Stomach smooth muscle (tissue), 2 donors: ENCODE measurements at regions not wholly inside any gene's neighbourhood (a gene's known extent, or its start where the extent isn't known, plus 50 kb on each side); places are given as distances from the start of the nearest gene placed in this dataset.

Source experiments
- H3K27ac ChIP-seq: one replicate; pipeline ENCODE4 v1.7.0; 2013; ENCODE audit warnings: mild to moderate bottlenecking, low read length, inconsistent platforms
- H3K27me3 ChIP-seq, 2 donors: one replicate each; pipeline ENCODE4 v1.7.0; 2013; ENCODE audit warnings: low read length in 2 of 2; ENCODE audit not compliant: insufficient read depth in 2 of 2, control insufficient read depth in 1 of 2
- H3K36me3 ChIP-seq, 2 donors: one replicate each; pipeline ENCODE4 v1.7.0; 2013; ENCODE audit warnings: low read length in 2 of 2; ENCODE audit not compliant: control insufficient read depth in 2 of 2, insufficient read depth in 2 of 2
- H3K4me1 ChIP-seq: one replicate; pipeline ENCODE4 v1.7.0; 2013; ENCODE audit warnings: low read length; ENCODE audit not compliant: control insufficient read depth, insufficient read depth
- H3K4me3 ChIP-seq, 2 donors: one replicate each; pipeline ENCODE4 v1.7.0; 2013; ENCODE audit warnings: low read length in 2 of 2
- H3K9ac ChIP-seq, 2 donors: one replicate each; pipeline ENCODE4 v1.7.0; 2013; ENCODE audit warnings: low read length in 2 of 2, mild to moderate bottlenecking in 1 of 2
- H3K9me3 ChIP-seq, 2 donors: one replicate each; pipeline ENCODE4 v1.7.0; 2013; ENCODE audit warnings: low read length in 2 of 2; ENCODE audit not compliant: control insufficient read depth in 2 of 2
- donor health status: healthy.
- donor health status: Pancreatic carcinoma.

DNA sequence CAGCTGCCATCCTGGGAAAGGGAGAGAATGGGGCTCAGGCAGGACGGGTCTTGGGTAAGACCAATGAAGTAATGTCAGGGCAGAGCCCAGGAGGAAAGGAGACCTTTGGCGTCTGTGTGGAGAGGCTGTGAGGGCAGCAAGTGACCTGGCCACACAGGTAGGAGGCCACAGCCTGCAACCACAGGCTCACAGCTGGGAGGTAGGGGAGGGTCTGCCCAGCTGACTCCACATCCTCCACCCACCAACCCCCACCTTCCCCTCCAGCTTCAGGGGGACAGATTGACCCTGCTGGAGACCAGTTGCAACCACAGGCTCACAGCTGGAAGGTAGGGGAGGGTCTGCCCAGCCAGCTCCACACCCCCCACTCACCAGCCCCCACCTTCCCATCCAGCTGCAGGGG is 262.2 kb upstream of the TCERG1L start:
- no peak overlapping the region for H3K4me3 ChIP-seq
- H3K4me1 ChIP-seq: no peaks in the 10 kb centered on the region
- no peak overlapping the region for H3K9ac ChIP-seq
- H3K27me3 ChIP-seq: no peaks in the 10 kb centered on the region
- no peak overlapping the region for H3K27ac ChIP-seq
- H3K36me3 ChIP-seq: no peaks in the 10 kb centered on the region
- no peaks in the 10 kb centered on the region for H3K9me3 ChIP-seq

DNA sequence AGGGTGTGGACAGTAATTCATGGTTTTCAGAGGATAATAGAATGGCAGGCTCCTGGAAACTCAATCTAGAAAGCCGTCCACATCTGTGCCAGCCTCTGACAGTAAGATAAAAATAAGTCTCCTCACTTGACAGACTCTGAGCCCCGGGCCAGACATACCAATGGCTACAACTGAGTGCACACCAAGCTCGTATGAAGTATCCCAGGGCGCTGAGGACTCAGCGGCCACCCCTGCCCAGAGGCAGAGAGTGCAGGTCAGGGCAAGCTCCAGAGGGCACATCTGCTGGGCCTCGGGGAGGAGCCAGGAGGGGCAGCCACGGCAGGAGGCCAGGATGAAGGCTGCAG is 262.8 kb upstream of the TCERG1L start:
- no peak overlapping the region for H3K9ac ChIP-seq
- no peak overlapping the region for H3K4me3 ChIP-seq
- no peak overlapping the region for H3K27ac ChIP-seq
- no peaks in the 10 kb centered on the region for H3K4me1 ChIP-seq
- no peaks in the 10 kb centered on the region for H3K36me3 ChIP-seq
- no peaks in the 10 kb centered on the region for H3K27me3 ChIP-seq
- no peaks in the 10 kb centered on the region for H3K9me3 ChIP-seq

DNA sequence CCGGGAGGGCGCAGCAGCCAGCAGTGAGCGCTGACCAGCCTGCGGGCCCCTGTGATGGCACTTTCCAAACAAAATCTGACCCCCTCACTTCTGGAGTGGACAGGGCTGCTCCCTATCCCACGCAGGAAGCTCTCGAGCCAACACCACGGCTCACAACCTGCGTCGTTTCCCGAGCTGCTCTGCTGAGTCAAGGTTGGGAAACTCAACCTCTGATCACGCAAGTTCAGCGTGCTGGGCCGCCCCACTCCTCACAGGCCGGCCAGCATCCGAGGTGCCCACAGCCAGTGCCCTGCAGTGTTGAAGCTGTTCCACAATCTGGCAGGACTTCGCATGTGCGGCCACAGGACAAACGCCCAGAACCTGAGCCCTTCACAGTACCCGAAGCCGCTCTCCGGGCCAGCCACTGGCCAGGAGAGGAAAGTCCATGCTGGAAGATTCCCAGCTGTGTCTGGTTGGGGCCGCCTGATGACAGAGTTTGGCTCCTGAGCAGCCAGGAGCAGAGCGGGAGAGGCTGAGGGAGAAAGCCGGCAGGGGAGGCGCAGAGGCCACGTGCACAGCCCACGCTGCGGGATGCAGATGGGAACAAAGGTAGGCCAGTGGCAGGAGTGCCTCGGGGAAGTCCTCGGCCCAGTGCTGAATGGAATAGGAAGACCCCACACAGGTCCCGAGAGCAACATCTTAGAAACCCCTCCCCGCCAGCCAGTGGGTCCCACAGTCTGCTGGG is 263.3 kb upstream of the TCERG1L start:
- Histone ChIP-seq H3K36me3 (no peaks in the 10 kb centered on the region), H3K27ac (no peak overlapping the region), H3K9me3 (no peaks in the 10 kb centered on the region), H3K4me3 (no peak overlapping the region), H3K27me3 (no peaks in the 10 kb centered on the region), H3K9ac (no peak overlapping the region), H3K4me1 (no peaks in the 10 kb centered on the region)

DNA sequence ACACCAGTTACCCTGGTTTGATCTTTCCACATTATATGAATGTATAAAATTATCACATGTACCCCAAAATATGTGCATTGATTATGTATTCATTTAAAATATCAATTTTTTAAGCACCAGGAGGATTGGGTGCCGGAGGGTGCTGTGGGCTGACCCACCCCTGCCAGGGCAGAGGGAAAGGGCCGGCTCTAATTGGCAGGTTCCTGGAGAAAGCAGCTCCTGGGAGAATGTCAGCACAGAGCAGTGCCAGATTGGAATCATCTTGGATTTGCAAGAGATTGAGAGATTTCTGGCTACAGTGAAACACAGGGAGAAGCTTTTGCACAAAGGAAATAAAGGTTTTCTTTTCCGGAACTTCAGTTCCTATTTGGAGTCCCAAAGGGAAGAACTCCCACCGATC is 264.4 kb upstream of the TCERG1L start:
- no peak overlapping the region for H3K9ac ChIP-seq
- H3K4me3 ChIP-seq: no peak overlapping the region
- H3K27ac ChIP-seq: no peak overlapping the region
- no peaks in the 10 kb centered on the region for H3K9me3 ChIP-seq
- no peaks in the 10 kb centered on the region for H3K27me3 ChIP-seq
- H3K4me1 ChIP-seq: no peaks in the 10 kb centered on the region
- no peaks in the 10 kb centered on the region for H3K36me3 ChIP-seq

DNA sequence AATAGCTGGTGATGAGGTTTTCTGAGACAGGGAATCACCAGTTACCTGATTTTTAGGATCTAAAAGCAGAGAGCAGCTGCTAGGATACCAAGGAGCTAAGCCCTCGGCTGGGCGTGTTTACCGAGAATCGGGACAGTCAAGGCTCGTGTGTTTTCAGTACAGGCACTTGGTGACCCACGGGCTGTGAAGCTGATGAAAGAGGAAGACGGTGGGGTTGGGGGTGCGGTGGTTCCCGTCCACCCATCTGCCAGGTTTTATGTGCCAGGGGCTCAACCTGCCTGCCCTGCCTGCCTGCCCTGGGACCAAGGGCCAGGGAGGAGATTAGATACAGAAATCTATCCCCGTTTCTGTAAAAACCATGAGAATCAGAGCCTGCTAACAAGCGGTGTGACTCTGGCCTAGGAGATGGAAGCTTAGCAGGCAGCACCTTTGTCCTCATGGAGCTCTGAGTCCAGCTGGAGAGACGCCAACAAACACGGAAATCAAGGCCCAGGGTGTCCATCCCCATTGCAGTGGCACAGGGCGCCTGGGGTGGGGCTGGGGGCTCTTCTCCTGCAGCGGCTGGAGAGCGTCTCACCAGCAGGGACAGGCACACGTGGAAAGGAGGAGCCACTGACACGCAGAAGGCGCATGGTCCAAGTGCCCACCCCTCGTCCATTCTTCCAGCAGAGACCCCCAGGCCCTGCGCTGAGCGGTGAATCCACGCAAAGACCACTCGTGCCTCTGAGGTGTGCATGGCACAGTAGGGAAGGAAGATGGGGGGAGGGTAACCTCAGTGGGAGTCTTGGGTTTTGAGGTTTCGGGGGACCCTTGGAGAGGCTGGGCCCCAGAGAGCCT is 265.0 kb upstream of the TCERG1L start:
- Histone ChIP-seq H3K9me3 (no peaks in the 10 kb centered on the region), H3K4me3 (no peak overlapping the region), H3K9ac (no peak overlapping the region), H3K4me1 (no peaks in the 10 kb centered on the region), H3K27ac (no peak overlapping the region), H3K36me3 (no peaks in the 10 kb centered on the region), H3K27me3 (no peaks in the 10 kb centered on the region)

DNA sequence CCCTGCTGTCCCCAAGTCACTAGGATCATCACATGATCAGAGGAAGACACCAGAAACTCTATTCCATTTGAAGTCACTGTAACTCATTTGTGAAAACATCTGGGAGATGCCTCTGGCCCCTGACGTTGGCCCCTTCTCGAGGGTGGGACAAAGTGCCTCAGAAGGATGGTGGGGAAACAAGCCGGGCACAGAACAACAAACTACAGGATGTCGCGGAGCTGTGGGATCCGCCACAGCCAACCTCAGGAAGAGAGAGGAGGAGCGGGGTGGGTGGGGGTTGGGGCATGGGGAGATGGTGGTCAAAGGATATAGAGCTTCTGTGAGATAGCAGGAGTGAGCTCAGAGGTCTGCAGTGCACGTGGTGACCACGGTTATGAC is 265.6 kb upstream of the TCERG1L start:
- Histone ChIP-seq H3K9ac (no peak overlapping the region), H3K27me3 (no peaks in the 10 kb centered on the region), H3K36me3 (no peaks in the 10 kb centered on the region), H3K4me1 (no peaks in the 10 kb centered on the region), H3K27ac (no peak overlapping the region), H3K9me3 (no peaks in the 10 kb centered on the region), H3K4me3 (no peak overlapping the region)

DNA sequence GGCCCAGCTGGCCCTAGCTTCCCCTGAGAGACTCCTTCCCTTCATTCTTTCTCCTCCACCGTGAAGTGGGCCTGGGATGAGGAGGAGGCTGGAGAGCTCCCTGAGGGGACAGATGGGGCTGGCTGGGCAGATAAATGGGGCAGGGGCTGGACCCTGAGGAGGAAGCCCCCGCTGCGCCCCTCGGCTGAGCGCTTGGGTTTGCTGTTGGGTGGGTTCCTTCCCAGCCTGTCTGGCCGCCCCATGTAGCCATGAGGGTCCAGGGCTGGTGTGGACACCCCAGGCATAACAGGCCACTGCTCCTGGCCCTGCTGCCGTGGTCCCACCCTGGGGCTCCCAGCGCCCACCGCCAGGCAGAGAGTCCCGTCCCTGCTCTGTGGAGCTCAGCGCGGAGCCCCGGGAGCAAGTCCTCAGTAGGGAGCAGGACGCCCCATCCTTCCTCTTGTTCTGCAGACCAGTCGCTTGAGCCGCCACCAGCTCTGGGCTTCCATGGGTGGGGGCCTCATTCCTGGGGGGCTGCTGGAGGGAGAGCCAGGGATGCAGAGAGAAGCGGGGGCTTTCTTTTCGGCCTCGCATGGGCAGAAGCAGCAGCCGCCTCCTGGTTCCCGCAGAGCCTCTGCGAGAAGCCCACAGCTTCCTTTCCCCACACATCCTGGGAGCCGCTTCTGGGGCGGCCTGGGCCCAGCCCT is 266.4 kb upstream of the TCERG1L start:
- no peak overlapping the region for H3K4me3 ChIP-seq
- H3K4me1 ChIP-seq: no peaks in the 10 kb centered on the region
- H3K36me3 ChIP-seq: no peaks in the 10 kb centered on the region
- no peak overlapping the region for H3K27ac ChIP-seq
- H3K27me3 ChIP-seq: no peaks in the 10 kb centered on the region
- H3K9ac ChIP-seq: no peak overlapping the region
- no peaks in the 10 kb centered on the region for H3K9me3 ChIP-seq

DNA sequence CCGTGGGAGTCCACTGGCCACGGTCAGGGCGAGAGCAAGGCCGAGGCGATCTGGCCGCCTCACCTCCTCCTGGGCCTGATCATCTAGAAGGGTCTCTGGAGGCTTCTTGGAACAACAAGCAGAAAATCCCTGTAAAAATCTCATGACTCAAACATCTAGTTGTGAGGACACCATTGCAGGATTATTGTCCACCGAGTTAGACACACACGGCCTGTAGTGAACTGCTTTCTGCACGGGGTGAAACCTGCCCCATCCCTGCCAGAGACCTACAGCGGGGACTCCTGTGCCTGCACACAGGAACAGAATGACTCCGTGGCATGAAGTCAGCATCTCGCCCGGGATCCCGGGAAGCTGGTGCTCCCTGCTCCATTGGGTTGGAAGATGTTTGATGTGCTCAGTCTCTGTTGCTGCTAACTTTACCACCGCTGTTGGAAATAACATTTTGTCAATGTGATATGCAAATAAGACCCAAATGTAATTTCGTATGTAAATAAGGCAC is 267.0 kb upstream of the TCERG1L start:
- H3K9ac ChIP-seq: no peak overlapping the region
- H3K36me3 ChIP-seq: no peaks in the 10 kb centered on the region
- no peaks in the 10 kb centered on the region for H3K27me3 ChIP-seq
- no peaks in the 10 kb centered on the region for H3K9me3 ChIP-seq
- H3K4me3 ChIP-seq: no peak overlapping the region
- no peaks in the 10 kb centered on the region for H3K4me1 ChIP-seq
- H3K27ac ChIP-seq: no peak overlapping the region

DNA sequence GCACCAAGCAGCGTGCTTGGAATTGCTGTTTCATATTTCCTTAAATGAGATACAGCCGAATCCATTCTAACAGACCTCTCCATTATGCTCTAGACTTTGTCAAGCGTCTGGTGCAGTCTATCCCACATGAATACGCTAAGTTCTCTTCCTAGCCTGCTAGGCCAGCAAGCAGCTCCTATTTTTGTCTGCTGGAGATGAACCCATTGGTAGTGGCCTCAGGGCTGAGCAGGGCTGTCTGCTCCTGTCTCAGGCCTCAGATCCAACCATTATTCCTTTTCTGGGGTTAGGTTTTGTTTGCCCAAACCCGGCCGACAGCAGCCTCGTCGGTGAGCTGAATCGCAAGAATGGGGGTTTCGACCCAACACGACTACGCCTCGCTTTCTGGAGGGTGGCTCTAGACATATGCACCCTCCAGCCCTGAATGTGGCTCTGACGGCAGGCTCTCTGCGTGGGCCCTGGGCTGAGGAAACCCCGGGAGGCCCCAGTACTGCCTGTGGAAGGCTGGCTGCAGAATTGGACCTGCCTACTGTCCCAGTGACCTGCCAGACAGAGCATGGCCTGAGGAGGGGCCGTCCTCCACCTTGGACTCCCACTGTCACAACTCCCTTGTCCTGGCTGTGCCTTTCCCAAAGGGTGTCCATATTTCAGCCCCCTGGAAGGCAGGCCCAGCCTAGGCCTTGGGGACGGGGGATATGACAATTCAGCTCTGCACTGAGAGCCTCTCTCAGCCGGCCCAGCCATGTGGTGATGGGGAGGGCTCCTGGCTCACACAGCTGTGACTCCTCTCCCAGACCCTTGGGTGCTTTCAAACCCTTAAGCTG is 267.9 kb upstream of the TCERG1L start:
- Histone ChIP-seq H3K9me3 (no peaks in the 10 kb centered on the region), H3K4me1 (no peaks in the 10 kb centered on the region)

DNA sequence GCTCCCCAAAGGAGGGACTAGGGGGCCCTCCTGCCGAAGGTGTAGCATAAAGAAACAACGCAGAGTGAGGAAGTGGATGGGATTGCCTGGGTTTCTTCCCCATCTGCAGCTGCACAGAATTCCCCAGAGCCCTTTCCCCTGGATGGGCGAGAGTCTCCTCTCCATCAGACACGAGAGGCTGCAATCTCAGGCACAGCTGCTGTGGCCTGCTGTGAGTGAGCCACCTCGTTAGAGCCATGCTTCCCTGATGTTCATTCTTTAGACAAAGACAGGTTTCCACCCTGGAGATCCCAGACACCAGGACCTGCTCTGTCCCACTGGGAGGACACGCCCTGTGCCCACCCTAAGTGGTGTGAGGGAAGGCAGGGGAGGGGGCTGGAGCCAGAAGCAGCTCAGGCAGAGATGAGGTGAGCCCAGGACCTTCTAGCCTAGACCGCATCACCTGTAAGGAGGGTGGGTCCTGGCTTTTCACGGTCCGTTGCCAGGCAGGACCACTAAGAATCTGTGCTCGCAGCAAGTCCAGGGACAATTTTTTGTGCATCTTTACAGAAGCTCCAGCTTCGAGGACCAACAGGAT is 268.6 kb upstream of the TCERG1L start:
- no peaks in the 10 kb centered on the region for H3K36me3 ChIP-seq
- no peak overlapping the region for H3K4me3 ChIP-seq
- no peaks in the 10 kb centered on the region for H3K4me1 ChIP-seq
- H3K27me3 ChIP-seq: peaks cover 0 to 2% of the 10 kb centered on the region in 2 donors
- no peak overlapping the region for H3K27ac ChIP-seq
- H3K9ac ChIP-seq: no peak overlapping the region
- no peaks in the 10 kb centered on the region for H3K9me3 ChIP-seq

More for the DNA sequence above, 267.9 kb upstream of the TCERG1L start:
- H3K27me3 ChIP-seq: peaks cover 0 to 2% of the 10 kb centered on the region in 2 donors
- H3K27ac ChIP-seq: no peak overlapping the region
- H3K4me3 ChIP-seq: no peak overlapping the region
- H3K9ac ChIP-seq: no peak overlapping the region
- H3K36me3 ChIP-seq: no peaks in the 10 kb centered on the region
